K562 (cell line): ENCODE measurements at regions not wholly inside any gene's neighbourhood (a gene's known extent, or its start where the extent isn't known, plus 50 kb on each side); places are given as distances from the start of the nearest gene placed in this dataset.

Experiments used
- ATAC-seq: fragments of 200-7000 bp; cut with Tn5 transposase; 3 replicates; pipeline ENCODE4 v1.9.1; 2020; ENCODE audit warnings: moderate library complexity
- BruUV-seq: library from RNA; stranded (reverse); fragments of 400-500 nt; replicated peaks from 2 replicates; lab custom pipeline; 2021; lab: Mats Ljungman, UMichigan
- CTCF ChIA-PET: fragments of 300-600 bp; formaldehyde crosslinking; extraction: SDS; loops from one replicate; lab custom pipeline; 2021; ENCODE audit warnings: low intra/inter-chr PET ratio; lab: Yijun Ruan, JAX
- POLR2A ChIA-PET: fragments of 300-600, 350-650 bp; sonication (Branson Sonifier 250); formaldehyde crosslinking; extraction: SDS; loops from one replicate; lab custom pipeline; 2021; ENCODE audit warnings: antibody characterized with exemption, inconsistent platforms; lab: Yijun Ruan, JAX
- DNase-seq, 4 experiments: peaks; one replicate each; pipeline versions ENCODE4 v3.0.0 to v3.0.0-alpha.2; 2011 to 2018; ENCODE audit warnings: low spot score in 3 of 4, mixed read lengths in 3 of 4; ENCODE audit errors: extremely low read depth in 1 of 4
- FAIRE-seq: peaks from 2 replicates; lab custom pipeline; 2011; peaks lifted over from hg19 to GRCh38; lab: Jason Lieb, UNC
- H2AFZ ChIP-seq: 2 replicates; pipeline ENCODE4 v1.6.0; 2011; ENCODE audit warnings: low read depth, low read length, control low read depth, inconsistent platforms
- H3K27ac ChIP-seq: fragments of 200-600 bp; 3 replicates; pipeline ENCODE4 v1.8.0; 2011; ENCODE audit warnings: low read depth, mild to moderate bottlenecking, control low read depth, inconsistent platforms, low read length, moderate library complexity, mixed read lengths; ENCODE audit errors: extremely low read depth
- H3K27me3 ChIP-seq, 2 experiments: fragments of 300-600 bp in 1 of 2; 2 replicates in 1 of 2; 3 replicates in 1 of 2; pipeline versions ENCODE4 v1.6.0 to v1.8.0; 2011; ENCODE audit warnings: inconsistent platforms in 2 of 2, low read length in 2 of 2, mild to moderate bottlenecking in 1 of 2, mixed read lengths in 1 of 2, moderate library complexity in 1 of 2; ENCODE audit not compliant: control insufficient read depth in 2 of 2, insufficient read depth in 2 of 2
- H3K36me3 ChIP-seq: fragments of 300-600 bp; 3 replicates; pipeline ENCODE4 v1.8.0; 2011; ENCODE audit warnings: mild to moderate bottlenecking, low read length, inconsistent platforms; ENCODE audit not compliant: control insufficient read depth, insufficient read depth
- H3K4me1 ChIP-seq, 2 experiments: fragments of 200-600 bp in 1 of 2; replicated peaks in 1 of 2; 2 replicates in 1 of 2; 3 replicates in 1 of 2; pipeline versions ENCODE4 v1.5.1 to v1.8.0; 2011; ENCODE audit warnings: inconsistent platforms in 2 of 2, low read length in 2 of 2, mild to moderate bottlenecking in 1 of 2, mixed read lengths in 1 of 2, moderate library complexity in 1 of 2; ENCODE audit not compliant: control insufficient read depth in 2 of 2, insufficient read depth in 2 of 2
- H3K4me2 ChIP-seq: 2 replicates; pipeline ENCODE4 v1.6.1; 2011; ENCODE audit warnings: low read length, control low read depth, inconsistent platforms, mixed read lengths; ENCODE audit not compliant: insufficient read depth
- H3K4me3 ChIP-seq: fragments of 200-600 bp; sonication (generic), shearing (Covaris generic); 2 replicates; pipeline ENCODE4 v1.5.1; 2016; ENCODE audit warnings: control low read depth, inconsistent platforms
- H3K79me2 ChIP-seq: fragments of 200-600 bp; 3 replicates; pipeline ENCODE4 v1.8.0; 2011; ENCODE audit warnings: low read length, inconsistent platforms; ENCODE audit not compliant: control insufficient read depth, insufficient read depth
- H3K9ac ChIP-seq, 2 experiments: 2 replicates each; pipeline versions ENCODE4 v1.6.0 to v1.6.1; 2011; ENCODE audit warnings: low read depth in 2 of 2, low read length in 2 of 2, control low read depth in 1 of 2, inconsistent platforms in 1 of 2, mild to moderate bottlenecking in 1 of 2, mixed read lengths in 1 of 2; ENCODE audit not compliant: insufficient read depth in 1 of 2
- H3K9me1 ChIP-seq: one replicate; pipeline ENCODE4 v1.6.0; 2011; ENCODE audit warnings: inconsistent platforms, mild to moderate bottlenecking, low read length, moderate library complexity; ENCODE audit not compliant: control insufficient read depth, insufficient read depth
- H3K9me3 ChIP-seq: replicated peaks from 2 replicates; pipeline ENCODE4 v1.5.1; 2011; ENCODE audit warnings: low read depth, low read length, inconsistent platforms; ENCODE audit not compliant: control insufficient read depth, insufficient read depth
- H4K20me1 ChIP-seq: replicated peaks from 2 replicates; pipeline ENCODE4 v1.6.1; 2011; ENCODE audit warnings: low read length, inconsistent platforms, mixed read lengths; ENCODE audit not compliant: control insufficient read depth, insufficient read depth
- ADNP ChIP-seq: fragments of 200-800 bp; sonication (Bioruptor generic); IDR thresholded peaks from 2 replicates; pipeline ENCODE4 v1.6.1; 2016; ENCODE audit warnings: missing genetic modification characterization, missing compliant biosample characterization
- E2F6 ChIP-seq, 2 experiments: IDR thresholded peaks; 2 replicates each; pipeline ENCODE4 v1.6.1; 2011; ENCODE audit warnings: borderline replicate concordance in 1 of 2, control low read depth in 1 of 2, low read depth in 1 of 2, low read length in 1 of 2, mild to moderate bottlenecking in 1 of 2, mixed read lengths in 1 of 2, moderate library complexity in 1 of 2; ENCODE audit not compliant: insufficient read depth in 1 of 2, insufficient read length in 1 of 2, poor library complexity in 1 of 2, severe bottlenecking in 1 of 2; ENCODE audit errors: extremely low read depth in 1 of 2
- FOXK2 ChIP-seq, 2 experiments: fragments of 450-650 bp; IDR thresholded peaks in 1 of 2; conservative IDR thresholded peaks in 1 of 2; 2 replicates each; pipeline ENCODE4 v1.6.1; 2016; ENCODE audit warnings: low read depth in 2 of 2, mild to moderate bottlenecking in 1 of 2
- MEF2A ChIP-seq: IDR thresholded peaks from 2 replicates; pipeline ENCODE4 v1.6.1; 2011; ENCODE audit warnings: low read depth, mild to moderate bottlenecking, low read length, moderate library complexity; ENCODE audit not compliant: control insufficient read depth
- PRMT5 ChIP-seq: sonication (generic); formaldehyde crosslinking; IDR thresholded peaks from 2 replicates; pipeline ENCODE4 v1.5.0; 2020; ENCODE audit warnings: missing genetic modification reagents
- SIN3A ChIP-seq, 2 experiments: fragments of 150-350 bp in 1 of 2; IDR thresholded peaks; 2 replicates each; pipeline ENCODE4 v1.6.1; 2011 to 2016; ENCODE audit warnings: borderline replicate concordance in 2 of 2, low read depth in 2 of 2, low read length in 2 of 2, mild to moderate bottlenecking in 2 of 2, moderate library complexity in 2 of 2; ENCODE audit not compliant: control insufficient read depth in 1 of 2
- TAF1 ChIP-seq: IDR thresholded peaks from 2 replicates; pipeline ENCODE4 v1.6.1; 2011; ENCODE audit warnings: mild to moderate bottlenecking, low read length, moderate library complexity; ENCODE audit not compliant: insufficient read depth, control insufficient read depth, severe bottlenecking; ENCODE audit errors: extremely low read depth
- ZNF165 ChIP-seq: fragments of 250-450 bp; sonication (Bioruptor Pico); IDR thresholded peaks from 2 replicates; pipeline ENCODE4 v1.4.0; 2020; ENCODE audit warnings: borderline replicate concordance
- ZNF717 ChIP-seq: fragments of 250-450 bp; sonication (Bioruptor Pico); IDR thresholded peaks from 2 replicates; pipeline ENCODE4 v1.5.0; 2021
- WGBS: fragments of 100-300 bp; shearing (Covaris generic); methylation state at CpG from one replicate; pipeline ENCODE4 v1.1.6; 2016; ENCODE audit warnings: low coverage, mixed read lengths; ENCODE audit not compliant: insufficient coverage; ENCODE audit errors: missing lambda C conversion rate; 5-methylcytosine and 5-hydroxymethylcytosine counted together
- in situ Hi-C: fragments of 300-500 bp; cut with MboI; formaldehyde crosslinking; loops from 4 replicates; pipeline ENCODE4 v1.15.0; 2018; ENCODE audit warnings: inconsistent platforms, mixed read lengths
- intact Hi-C: fragments of 100-400 bp; cut with micrococcal nuclease; formaldehyde crosslinking; loops from 2 replicates; pipeline ENCODE4 v1.14.2; 2022
- TF ChIP-seq, protein P1 (sequence below): sonication (generic); formaldehyde crosslinking; IDR thresholded peaks from 2 replicates; pipeline ENCODE4 v1.8.0; 2022; ENCODE audit warnings: mild to moderate bottlenecking, missing genetic modification reagents, borderline replicate concordance

GRCh38 chr3:137514853-137515252, 249.3 kb upstream of the SOX14 start:
- Histone ChIP-seq H3K4me2 (no peak overlapping the region), H3K9ac (no peak overlapping the region), H3K4me3 (no peak overlapping the region), H2AFZ (no peak overlapping the region), H3K9me3 (no peaks in the 10 kb centered on the region)
- WGBS = 10% methylated on average over 2 of the region's 2 CpGs
- TF ChIP-seq SIN3A (IDR thresholded peaks at IDR 0.05; ENCODE audit: borderline replicate concordance in 2 of 2, control insufficient read depth in 1 of 2, low read depth in 2 of 2, low read length in 2 of 2) = no peak
- TF ChIP-seq, all 486 proteins: peak for 0
- in situ Hi-C loops = no loop called here
- DNase-seq (no peak), FAIRE-seq (no peak), ATAC-seq (no peak)
- H3K9me1 ChIP-seq = no peaks in the 10 kb centered on the region
- CTCF ChIA-PET = no interaction called here
- no peaks in the 10 kb centered on the region for H3K4me1 ChIP-seq
- no peak overlapping the region for H3K27ac ChIP-seq
- H3K36me3 ChIP-seq = no peaks in the 10 kb centered on the region
- no peaks in the 10 kb centered on the region for H3K27me3 ChIP-seq
- intact Hi-C loops = no loop called here
- no peaks in the 10 kb centered on the region for H3K79me2 ChIP-seq
- POLR2A ChIA-PET = no interaction called here
- H4K20me1 ChIP-seq = no peaks in the 10 kb centered on the region
- no TSS peak for BruUV-seq

DNA sequence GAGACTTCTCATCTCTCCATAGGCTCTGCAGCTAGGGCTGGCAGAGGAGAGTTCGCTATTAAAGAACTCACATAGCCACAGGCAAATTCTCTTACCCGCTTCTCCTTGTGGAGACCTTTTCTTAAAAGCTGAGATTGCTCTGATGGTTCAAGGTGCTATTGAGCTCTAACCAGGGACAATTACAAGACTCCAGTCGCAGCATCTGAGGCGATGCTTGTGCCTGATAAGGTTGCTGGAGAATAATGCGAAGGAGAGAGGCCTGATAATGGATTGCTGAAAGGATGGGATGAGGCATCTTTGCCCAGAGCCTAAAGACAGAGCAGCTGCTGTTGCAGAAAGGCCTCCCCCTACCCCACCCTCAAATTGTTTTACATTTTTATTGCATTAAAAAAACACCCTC, 244.5 kb upstream of the SOX14 start:
- POLR2A ChIA-PET = no interaction called here
- TF ChIP-seq TAF1 (no peak), E2F6 (IDR thresholded peaks at IDR 0.05; ENCODE audit: borderline replicate concordance in 1 of 2, extremely low read depth in 1 of 2, insufficient read depth in 1 of 2, insufficient read length in 1 of 2, low read depth in 1 of 2, low read length in 1 of 2, poor library complexity in 1 of 2, severe bottlenecking in 1 of 2) (no peak), FOXK2 (conservative IDR thresholded peaks at IDR 0.05 in 1 of 2, IDR thresholded peaks at IDR 0.05 in 1 of 2; ENCODE audit: low read depth in 2 of 2) (no peak), ZNF165 (no peak), ADNP (no peak), MEF2A (no peak), PRMT5 (CRISPR knock-in tag) (no peak), ZNF717 (CRISPR knock-in tag) (no peak)
- TF ChIP-seq, protein P1, sequence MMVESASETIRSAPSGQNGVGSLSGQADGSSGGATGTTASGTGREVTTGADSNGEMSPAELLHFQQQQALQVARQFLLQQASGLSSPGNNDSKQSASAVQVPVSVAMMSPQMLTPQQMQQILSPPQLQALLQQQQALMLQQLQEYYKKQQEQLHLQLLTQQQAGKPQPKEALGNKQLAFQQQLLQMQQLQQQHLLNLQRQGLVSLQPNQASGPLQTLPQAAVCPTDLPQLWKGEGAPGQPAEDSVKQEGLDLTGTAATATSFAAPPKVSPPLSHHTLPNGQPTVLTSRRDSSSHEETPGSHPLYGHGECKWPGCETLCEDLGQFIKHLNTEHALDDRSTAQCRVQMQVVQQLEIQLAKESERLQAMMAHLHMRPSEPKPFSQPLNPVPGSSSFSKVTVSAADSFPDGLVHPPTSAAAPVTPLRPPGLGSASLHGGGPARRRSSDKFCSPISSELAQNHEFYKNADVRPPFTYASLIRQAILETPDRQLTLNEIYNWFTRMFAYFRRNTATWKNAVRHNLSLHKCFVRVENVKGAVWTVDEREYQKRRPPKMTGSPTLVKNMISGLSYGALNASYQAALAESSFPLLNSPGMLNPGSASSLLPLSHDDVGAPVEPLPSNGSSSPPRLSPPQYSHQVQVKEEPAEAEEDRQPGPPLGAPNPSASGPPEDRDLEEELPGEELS (CRISPR knock-in tag) = no peak
- TF ChIP-seq, all 486 proteins: peak for 0
- intact Hi-C loops = no loop called here
- Histone ChIP-seq H3K9ac (no peak overlapping the region), H3K9me1 (no peaks in the 10 kb centered on the region), H3K27ac (no peak overlapping the region), H2AFZ (no peak overlapping the region), H3K9me3 (no peaks in the 10 kb centered on the region), H3K4me3 (no peak overlapping the region), H3K4me1 (no peaks in the 10 kb centered on the region), H3K4me2 (no peak overlapping the region), H3K36me3 (no peaks in the 10 kb centered on the region), H3K27me3 (no peaks in the 10 kb centered on the region), H4K20me1 (no peaks in the 10 kb centered on the region), H3K79me2 (no peaks in the 10 kb centered on the region)
- CTCF ChIA-PET = no interaction called here
- in situ Hi-C loops = no loop called here
- ATAC-seq (no peak), FAIRE-seq (no peak), DNase-seq (no peak)
- no TSS peak for BruUV-seq
- WGBS = 4% methylated on average over 4 of the region's 5 CpGs
